ENCODE measurements at regions not wholly inside any gene's neighbourhood (a gene's known extent, or its start where the extent isn't known, plus 50 kb on each side); places are given as distances from the start of the nearest gene placed in this dataset.

GRCh38 chr1:221228594-221228993, 349.4 kb downstream of the HLX start:
- H3K4me3 ChIP-seq (ENCODE audit: low read depth, low read length): no peak overlapping the region
- H3K27me3 ChIP-seq: no peaks in the 10 kb centered on the region
- no peaks in the 10 kb centered on the region for H3K9me3 ChIP-seq
- H3K4me1 ChIP-seq: no peaks in the 10 kb centered on the region
- no peaks in the 10 kb centered on the region for H3K36me3 ChIP-seq
- no peak for DNase-seq
- no peak for TF ChIP-seq CTCF (IDR thresholded peaks at IDR 0.05; ENCODE audit: low read depth, low read length)

- DNase-seq: no peak
- no peak for TF ChIP-seq CTCF (IDR thresholded peaks at IDR 0.05; ENCODE audit: low read depth, low read length)
Observed at GRCh38 chr1:221230605-221231004, 351.4 kb downstream of the HLX start.

GRCh38 chr1:221234791-221235190, 355.5 kb downstream of the HLX start:
- H3K36me3 ChIP-seq: no peaks in the 10 kb centered on the region
- no peaks in the 10 kb centered on the region for H3K27me3 ChIP-seq
- DNase-seq: no peak
- no peaks in the 10 kb centered on the region for H3K9me3 ChIP-seq
- H3K4me3 ChIP-seq (ENCODE audit: low read depth, low read length): no peak overlapping the region
- no peaks in the 10 kb centered on the region for H3K4me1 ChIP-seq
- TF ChIP-seq CTCF (IDR thresholded peaks at IDR 0.05; ENCODE audit: low read depth, low read length): no peak

More at GRCh38 chr1:221230605-221231004, 351.4 kb downstream of the HLX start:
- H3K36me3 ChIP-seq: no peaks in the 10 kb centered on the region
- no peaks in the 10 kb centered on the region for H3K27me3 ChIP-seq
- H3K9me3 ChIP-seq: no peaks in the 10 kb centered on the region
- H3K4me1 ChIP-seq: no peaks in the 10 kb centered on the region
- H3K4me3 ChIP-seq (ENCODE audit: low read depth, low read length): no peak overlapping the region

- no peak for TF ChIP-seq CTCF (IDR thresholded peaks at IDR 0.05; ENCODE audit: low read depth, low read length)
- Histone ChIP-seq H3K36me3 (no peaks in the 10 kb centered on the region), H3K4me3 (ENCODE audit: low read depth, low read length) (no peak overlapping the region), H3K9me3 (no peaks in the 10 kb centered on the region), H3K4me1 (no peaks in the 10 kb centered on the region), H3K27me3 (no peaks in the 10 kb centered on the region)
- no peak for DNase-seq
Observed at GRCh38 chr1:221237587-221237986, 358.3 kb downstream of the HLX start.

- H3K27me3 ChIP-seq: no peaks in the 10 kb centered on the region
- H3K4me3 ChIP-seq (ENCODE audit: low read depth, low read length): no peak overlapping the region
- no peak for DNase-seq
- H3K36me3 ChIP-seq: no peaks in the 10 kb centered on the region
- H3K9me3 ChIP-seq: no peaks in the 10 kb centered on the region
- TF ChIP-seq CTCF (IDR thresholded peaks at IDR 0.05; ENCODE audit: low read depth, low read length): no peak
- H3K4me1 ChIP-seq: no peaks in the 10 kb centered on the region
Observed at GRCh38 chr1:221239181-221239580, 359.9 kb downstream of the HLX start.

GRCh38 chr1:221239792-221240191, 360.5 kb downstream of the HLX start:
- no peak for DNase-seq
- no peaks in the 10 kb centered on the region for H3K9me3 ChIP-seq
- no peak for TF ChIP-seq CTCF (IDR thresholded peaks at IDR 0.05; ENCODE audit: low read depth, low read length)
- H3K4me1 ChIP-seq: no peaks in the 10 kb centered on the region
- no peaks in the 10 kb centered on the region for H3K36me3 ChIP-seq
- H3K27me3 ChIP-seq: no peaks in the 10 kb centered on the region
- H3K4me3 ChIP-seq (ENCODE audit: low read depth, low read length): no peak overlapping the region
